ENCODE measurements at regions not wholly inside any gene's neighbourhood (a gene's known extent, or its start where the extent isn't known, plus 50 kb on each side); places are given as distances from the start of the nearest gene placed in this dataset.
"Not testable (repeated sequence)": the region's sequence is repeated elsewhere in the genome, so short reads cannot be mapped to it uniquely, and the experiment has no call there.

DNA sequence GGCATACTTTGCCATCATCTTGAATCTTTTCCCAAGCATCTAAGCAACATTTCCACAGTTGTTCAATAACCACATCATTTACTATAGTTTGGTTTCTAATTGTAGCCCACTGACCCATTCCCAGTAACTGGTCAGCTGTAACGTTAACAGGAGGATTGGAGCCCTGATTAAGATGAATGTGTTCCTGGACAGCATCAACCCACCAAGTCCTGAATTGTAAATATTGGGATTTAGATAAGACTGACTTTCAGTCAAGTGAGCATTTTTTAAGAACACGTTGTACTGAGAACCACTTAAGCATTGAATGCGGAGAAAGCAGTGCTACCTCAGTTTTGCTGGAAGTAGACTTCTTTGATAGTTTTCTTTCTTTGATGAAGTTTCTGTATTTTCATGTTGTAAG lies 53.3 kb upstream of the ARL4D start:
- H3K36me3 ChIP-seq (ENCODE audit: insufficient read depth, low read length), result peaks cover 38% of the 10 kb centered on the region
- peaks cover 41% of the 10 kb centered on the region for H3K79me2 ChIP-seq (ENCODE audit: control insufficient read depth, insufficient read depth, low read length, unreplicated experiment)
- H3K4me1 ChIP-seq (ENCODE audit: control insufficient read depth, insufficient read depth, low read length, unreplicated experiment), result peaks cover 32% of the 10 kb centered on the region
- H3K27me3 ChIP-seq (ENCODE audit: insufficient read depth, low read length); H3K4me3 ChIP-seq (ENCODE audit: low read depth, low read length); H3K27ac ChIP-seq (ENCODE audit: low read depth, low read length); H2AFZ ChIP-seq (ENCODE audit: low read length, unreplicated experiment): not testable (repeated sequence)

DNA sequence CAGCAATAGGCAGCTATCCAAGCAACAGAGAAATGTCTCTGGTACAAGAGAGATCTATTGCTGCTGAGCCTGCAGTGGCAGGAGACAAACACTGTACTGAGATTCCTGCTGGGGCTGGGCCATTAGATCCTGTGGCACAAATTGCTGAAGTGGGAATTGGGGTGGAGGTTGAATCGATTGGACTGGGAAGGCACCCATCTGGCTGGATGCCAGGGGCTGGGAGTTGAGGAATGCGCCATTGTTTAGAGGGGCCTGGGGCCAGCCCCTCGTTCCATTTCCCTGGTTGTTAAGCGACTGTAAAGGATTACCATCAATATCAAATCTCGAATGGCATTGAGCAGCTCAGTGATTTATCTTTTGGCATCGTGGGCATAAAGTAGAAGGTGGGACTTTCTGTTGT lies 54.1 kb upstream of the ARL4D start:
- H3K4me1 ChIP-seq (ENCODE audit: control insufficient read depth, insufficient read depth, low read length, unreplicated experiment), result peaks cover 32% of the 10 kb centered on the region
- no peak overlapping the region for H2AFZ ChIP-seq (ENCODE audit: low read length, unreplicated experiment)
- no peak overlapping the region for H3K4me3 ChIP-seq (ENCODE audit: low read depth, low read length)
- no peak overlapping the region for H3K27ac ChIP-seq (ENCODE audit: low read depth, low read length)
- no peaks in the 10 kb centered on the region for H3K27me3 ChIP-seq (ENCODE audit: insufficient read depth, low read length)
- H3K36me3 ChIP-seq (ENCODE audit: insufficient read depth, low read length), result peaks cover 38% of the 10 kb centered on the region
- H3K79me2 ChIP-seq (ENCODE audit: control insufficient read depth, insufficient read depth, low read length, unreplicated experiment), result peaks cover 36% of the 10 kb centered on the region

GRCh38 chr17:43342589-43342890 lies 56.3 kb upstream of the ARL4D start:
- Histone ChIP-seq H3K27me3 (ENCODE audit: insufficient read depth, low read length) (no peaks in the 10 kb centered on the region), H3K4me1 (ENCODE audit: control insufficient read depth, insufficient read depth, low read length, unreplicated experiment) (peaks cover 32% of the 10 kb centered on the region), H3K79me2 (ENCODE audit: control insufficient read depth, insufficient read depth, low read length, unreplicated experiment) (peaks cover 31% of the 10 kb centered on the region), H3K36me3 (ENCODE audit: insufficient read depth, low read length) (peaks cover 20% of the 10 kb centered on the region), H3K4me3 (ENCODE audit: low read depth, low read length) (no peak overlapping the region), H3K27ac (ENCODE audit: low read depth, low read length) (peak overlapping the region; percentile 22; the same call in 1 of the 2 replicates), H2AFZ (ENCODE audit: low read length, unreplicated experiment) (no peak overlapping the region)

DNA sequence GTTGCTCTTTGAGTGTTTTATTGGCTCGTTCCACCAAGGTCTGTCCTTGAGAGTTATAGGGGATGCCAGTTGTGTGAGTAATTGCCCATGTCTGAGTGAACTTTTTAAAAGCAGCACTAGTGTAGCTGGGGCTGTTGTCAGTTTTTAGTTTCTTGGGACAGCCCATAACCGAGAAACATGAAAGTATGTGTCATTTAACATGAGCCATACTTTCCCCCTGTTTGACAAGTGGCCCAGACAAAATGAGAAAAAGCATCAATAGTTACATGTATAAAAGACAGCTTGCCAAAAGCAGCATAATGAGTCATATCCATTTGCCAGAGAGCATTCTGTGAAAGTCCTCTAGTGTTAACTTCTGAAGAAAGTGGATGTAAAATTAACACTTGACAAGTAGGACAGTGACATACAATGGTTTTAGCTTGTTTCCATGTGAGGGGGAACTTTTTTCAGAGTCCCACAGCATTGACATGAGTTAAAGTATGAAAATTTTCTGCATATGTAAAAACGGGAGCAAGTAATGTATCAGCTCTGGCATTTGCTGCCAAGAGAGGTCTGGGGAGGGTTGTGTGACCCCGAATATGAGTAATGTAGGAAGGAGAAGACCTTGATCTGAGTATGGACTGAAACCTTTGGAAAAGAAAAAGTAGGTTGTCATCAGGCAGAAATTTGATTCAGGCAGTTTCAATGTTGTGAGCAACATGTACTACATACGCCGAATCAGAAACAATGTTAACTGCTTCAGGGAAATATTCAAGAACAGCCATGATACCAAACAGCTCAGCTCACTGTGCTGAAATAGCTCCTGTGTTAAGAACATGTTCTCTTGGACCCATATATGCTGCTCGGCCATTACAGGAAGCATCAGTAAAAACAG lies 56.8 kb upstream of the ARL4D start:
- Histone ChIP-seq H3K4me1 (ENCODE audit: control insufficient read depth, insufficient read depth, low read length, unreplicated experiment) (peaks cover 32% of the 10 kb centered on the region), H3K27ac (ENCODE audit: low read depth, low read length) (peak overlapping the region; percentile 22), H3K4me3 (ENCODE audit: low read depth, low read length) (no peak overlapping the region), H3K27me3 (ENCODE audit: insufficient read depth, low read length) (no peaks in the 10 kb centered on the region), H2AFZ (ENCODE audit: low read length, unreplicated experiment) (no peak overlapping the region), H3K36me3 (ENCODE audit: insufficient read depth, low read length) (peaks cover 15% of the 10 kb centered on the region), H3K79me2 (ENCODE audit: control insufficient read depth, insufficient read depth, low read length, unreplicated experiment) (peaks cover 30% of the 10 kb centered on the region)

DNA sequence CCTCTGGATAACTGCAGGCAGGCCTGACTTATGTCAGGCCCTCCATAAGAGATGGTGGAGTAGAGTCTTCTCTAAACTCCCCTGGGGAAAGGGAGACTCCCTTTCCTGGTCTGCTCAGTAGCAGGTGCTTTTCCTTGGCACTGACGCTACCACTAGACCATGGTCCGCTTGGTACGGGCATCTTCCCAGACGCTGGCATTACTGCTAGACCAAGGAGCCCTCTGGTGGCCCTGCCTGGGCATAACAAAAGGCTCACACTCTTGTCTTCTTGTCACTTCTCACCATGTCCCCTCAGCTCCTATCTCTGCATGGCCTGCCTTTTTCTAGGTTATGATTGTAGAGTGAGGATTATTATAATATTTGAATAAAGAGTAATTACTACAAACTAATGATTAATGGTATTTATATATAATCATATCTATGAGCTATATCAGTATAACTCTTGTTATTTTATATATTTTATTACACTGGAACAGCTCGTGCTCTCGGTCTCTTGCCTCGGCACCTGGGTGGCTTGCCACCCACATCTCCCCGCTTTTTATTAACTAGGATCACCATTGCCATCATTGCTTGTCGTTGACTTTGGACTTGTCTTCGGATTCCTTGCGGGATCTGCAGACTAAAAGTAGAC lies 59.8 kb upstream of the ARL4D start:
- Histone ChIP-seq H3K27ac (ENCODE audit: low read depth, low read length) (no peak overlapping the region), H3K4me1 (ENCODE audit: control insufficient read depth, insufficient read depth, low read length, unreplicated experiment) (peaks cover 30% of the 10 kb centered on the region), H3K4me3 (ENCODE audit: low read depth, low read length) (no peak overlapping the region), H3K27me3 (ENCODE audit: insufficient read depth, low read length) (no peaks in the 10 kb centered on the region), H3K36me3 (ENCODE audit: insufficient read depth, low read length) (peaks cover 5% of the 10 kb centered on the region; the same call in 1 of the 2 replicates), H2AFZ (ENCODE audit: low read length, unreplicated experiment) (no peak overlapping the region), H3K79me2 (ENCODE audit: control insufficient read depth, insufficient read depth, low read length, unreplicated experiment) (peaks cover 13% of the 10 kb centered on the region)

DNA sequence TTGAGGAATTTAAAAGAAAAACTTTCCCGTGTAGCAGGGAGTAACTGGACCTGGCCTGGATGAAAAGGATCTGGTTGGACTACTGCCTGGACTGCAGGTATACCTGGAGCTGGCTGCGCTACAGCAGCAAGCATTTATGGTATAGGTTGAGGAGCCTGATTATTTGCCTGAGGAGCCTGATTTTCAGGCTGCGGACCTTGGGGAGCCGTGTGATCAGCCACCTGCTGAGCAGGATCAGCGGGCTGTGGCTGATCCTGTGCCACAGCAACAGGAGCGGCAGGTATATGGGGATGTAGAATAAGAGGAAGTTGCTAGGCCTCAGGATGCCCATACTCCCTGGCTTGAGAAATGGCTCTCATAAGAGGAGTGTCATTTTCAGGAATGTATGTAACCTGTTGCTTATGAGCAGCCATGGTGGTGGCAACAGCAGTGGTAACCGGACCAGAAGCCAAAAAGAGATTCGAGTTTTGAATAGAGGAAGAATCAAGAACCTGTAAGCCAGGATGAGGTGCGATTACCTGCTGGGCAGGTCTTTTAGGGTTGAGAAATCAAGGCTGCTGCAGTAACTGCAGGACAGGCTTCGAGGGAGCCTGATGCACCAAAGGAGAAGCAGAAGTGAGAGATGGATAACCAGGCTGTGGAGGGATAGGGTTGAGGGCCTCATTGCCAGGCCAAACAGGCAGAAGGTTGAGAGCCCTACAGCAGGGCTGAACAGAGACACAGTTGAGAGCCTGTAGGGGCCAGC lies 60.9 kb upstream of the ARL4D start:
- Histone ChIP-seq H3K27ac (ENCODE audit: low read depth, low read length) (no peak overlapping the region), H3K4me3 (ENCODE audit: low read depth, low read length) (no peak overlapping the region), H3K4me1 (ENCODE audit: control insufficient read depth, insufficient read depth, low read length, unreplicated experiment) (peaks cover 25% of the 10 kb centered on the region), H3K27me3 (ENCODE audit: insufficient read depth, low read length) (no peaks in the 10 kb centered on the region), H3K79me2 (ENCODE audit: control insufficient read depth, insufficient read depth, low read length, unreplicated experiment) (peaks cover 6% of the 10 kb centered on the region), H2AFZ (ENCODE audit: low read length, unreplicated experiment) (no peak overlapping the region), H3K36me3 (ENCODE audit: insufficient read depth, low read length) (peaks cover 5% of the 10 kb centered on the region; the same call in 1 of the 2 replicates)

DNA sequence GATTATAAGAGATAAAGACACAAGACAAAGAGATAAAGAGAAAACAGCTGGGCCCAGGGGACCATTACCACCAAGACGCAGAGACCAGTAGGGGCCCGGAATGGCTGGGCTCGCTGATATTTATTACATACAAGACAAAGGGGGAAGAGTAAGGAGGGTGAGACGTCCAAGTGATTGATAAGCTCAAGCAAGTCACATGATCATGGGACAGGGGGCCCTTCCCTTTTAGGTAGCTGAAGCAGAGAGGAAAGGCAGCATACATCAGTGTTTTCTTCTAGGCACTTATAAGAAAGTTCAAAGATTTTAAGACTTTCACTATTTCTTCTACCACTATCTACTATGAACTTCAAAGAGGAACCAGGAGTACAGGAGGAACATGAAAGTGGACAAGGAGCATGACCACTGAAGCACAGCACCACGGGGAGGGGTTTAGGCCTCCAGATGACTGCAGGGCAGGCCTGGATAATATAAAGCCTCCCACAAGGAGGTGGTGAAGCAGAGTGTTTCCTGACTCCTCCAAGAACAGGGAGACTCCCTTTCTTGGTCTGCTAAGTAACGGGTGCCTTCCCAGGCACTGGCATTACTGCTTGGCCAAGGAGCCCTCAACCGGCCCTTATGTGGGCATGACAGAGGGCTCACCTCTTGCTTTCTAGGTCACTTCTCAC lies 63.9 kb upstream of the ARL4D start:
- H3K27ac ChIP-seq (ENCODE audit: low read depth, low read length), result no peak overlapping the region
- no peak overlapping the region for H2AFZ ChIP-seq (ENCODE audit: low read length, unreplicated experiment)
- no peaks in the 10 kb centered on the region for H3K36me3 ChIP-seq (ENCODE audit: insufficient read depth, low read length)
- H3K4me1 ChIP-seq (ENCODE audit: control insufficient read depth, insufficient read depth, low read length, unreplicated experiment), result peaks cover 6% of the 10 kb centered on the region
- no peaks in the 10 kb centered on the region for H3K79me2 ChIP-seq (ENCODE audit: control insufficient read depth, insufficient read depth, low read length, unreplicated experiment)
- H3K27me3 ChIP-seq (ENCODE audit: insufficient read depth, low read length), result no peaks in the 10 kb centered on the region
- H3K4me3 ChIP-seq (ENCODE audit: low read depth, low read length), result no peak overlapping the region

DNA sequence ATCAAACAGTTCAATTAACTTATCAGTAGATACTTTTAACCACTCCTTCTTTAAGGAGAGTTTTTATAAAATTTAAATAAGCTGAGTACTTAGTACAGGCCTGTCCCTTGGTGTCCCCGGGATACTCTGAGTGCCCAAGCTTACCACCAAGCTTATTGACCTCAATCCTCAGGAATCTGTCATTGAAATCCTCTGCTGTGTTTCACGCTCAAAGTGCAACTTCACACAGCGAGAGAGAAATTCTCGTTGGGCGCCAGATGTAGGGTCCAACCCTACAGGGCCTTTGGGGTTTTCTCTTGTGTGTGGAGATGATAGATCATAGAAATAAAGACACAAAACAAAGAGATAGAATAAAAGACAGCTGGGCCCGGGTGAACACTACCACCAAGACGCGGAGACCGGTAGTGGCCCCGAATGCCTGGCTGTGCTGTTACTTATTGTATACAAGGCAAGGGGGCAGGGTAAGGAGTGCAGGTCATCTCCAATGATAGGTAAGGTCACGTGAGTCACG lies 65.3 kb upstream of the ARL4D start:
- H3K36me3 ChIP-seq (ENCODE audit: insufficient read depth, low read length), result no peaks in the 10 kb centered on the region
- no peak overlapping the region for H2AFZ ChIP-seq (ENCODE audit: low read length, unreplicated experiment)
- no peaks in the 10 kb centered on the region for H3K79me2 ChIP-seq (ENCODE audit: control insufficient read depth, insufficient read depth, low read length, unreplicated experiment)
- no peak overlapping the region for H3K4me3 ChIP-seq (ENCODE audit: low read depth, low read length)
- no peaks in the 10 kb centered on the region for H3K27me3 ChIP-seq (ENCODE audit: insufficient read depth, low read length)
- H3K27ac ChIP-seq (ENCODE audit: low read depth, low read length), result no peak overlapping the region
- H3K4me1 ChIP-seq (ENCODE audit: control insufficient read depth, insufficient read depth, low read length, unreplicated experiment), result peaks cover 6% of the 10 kb centered on the region

DNA sequence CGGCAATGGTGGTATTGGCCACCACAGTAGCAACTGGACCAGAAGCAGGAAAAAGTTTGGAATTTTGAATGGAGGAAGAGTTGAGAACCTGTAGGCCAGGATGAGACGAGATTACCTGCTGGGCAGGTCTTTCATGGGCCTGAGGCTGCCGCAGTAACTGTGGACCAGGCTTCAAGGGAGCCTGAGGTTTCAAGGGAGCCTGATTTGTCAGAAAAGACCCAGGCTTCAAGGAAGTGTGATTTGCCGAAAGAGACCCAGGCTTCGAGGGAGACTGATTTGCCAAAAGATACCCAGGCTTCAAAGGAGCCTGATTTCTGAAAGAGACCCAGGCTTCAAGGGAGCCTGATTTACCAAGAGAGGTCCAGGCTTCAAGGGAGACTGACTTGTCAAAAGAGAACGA lies 66.6 kb upstream of the ARL4D start:
- Histone ChIP-seq H2AFZ (ENCODE audit: low read length, unreplicated experiment) (no peak overlapping the region), H3K4me3 (ENCODE audit: low read depth, low read length) (no peak overlapping the region), H3K27me3 (ENCODE audit: insufficient read depth, low read length) (no peaks in the 10 kb centered on the region), H3K4me1 (ENCODE audit: control insufficient read depth, insufficient read depth, low read length, unreplicated experiment) (peaks cover 15% of the 10 kb centered on the region), H3K79me2 (ENCODE audit: control insufficient read depth, insufficient read depth, low read length, unreplicated experiment) (no peaks in the 10 kb centered on the region), H3K27ac (ENCODE audit: low read depth, low read length) (no peak overlapping the region), H3K36me3 (ENCODE audit: insufficient read depth, low read length) (no peaks in the 10 kb centered on the region)

DNA sequence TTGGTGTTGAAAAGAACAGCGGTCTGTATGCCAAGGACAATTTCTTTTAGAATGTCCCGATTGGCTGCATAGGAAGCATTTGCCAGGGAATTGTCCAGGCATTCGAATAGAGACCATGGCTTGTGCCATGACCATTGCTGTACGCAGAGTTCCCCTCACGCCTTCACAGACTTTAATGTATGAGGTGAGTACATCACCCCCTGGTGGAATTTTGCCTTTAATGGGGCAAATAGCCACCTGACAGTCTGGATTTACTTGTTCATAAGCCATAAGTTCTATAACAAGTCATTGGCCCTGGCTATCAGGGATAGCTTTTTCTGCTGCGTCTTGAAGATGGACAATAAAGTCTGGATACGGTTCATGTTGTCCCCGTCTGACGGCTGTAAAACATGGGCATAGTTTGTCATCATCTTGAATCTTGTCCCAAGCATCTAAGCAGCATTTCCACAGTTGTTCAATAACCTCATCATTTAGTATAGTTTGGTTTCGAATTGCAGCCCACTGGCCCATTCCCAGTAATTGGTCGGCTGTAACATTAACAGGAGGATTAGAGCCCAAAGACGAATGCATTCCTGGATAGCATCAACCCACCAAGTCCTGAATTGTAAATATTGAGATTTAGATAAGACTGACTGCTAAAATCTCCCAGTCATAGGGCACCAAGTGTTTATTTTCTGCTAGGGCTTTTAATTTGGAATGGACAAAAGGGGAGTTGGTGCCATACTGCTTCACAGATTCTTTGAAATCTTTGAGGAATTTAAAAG lies 67.7 kb upstream of the ARL4D start:
- Histone ChIP-seq H2AFZ (ENCODE audit: low read length, unreplicated experiment) (no peak overlapping the region), H3K4me1 (ENCODE audit: control insufficient read depth, insufficient read depth, low read length, unreplicated experiment) (peaks cover 18% of the 10 kb centered on the region), H3K27me3 (ENCODE audit: insufficient read depth, low read length) (no peaks in the 10 kb centered on the region), H3K27ac (ENCODE audit: low read depth, low read length) (no peak overlapping the region), H3K4me3 (ENCODE audit: low read depth, low read length) (no peak overlapping the region), H3K79me2 (ENCODE audit: control insufficient read depth, insufficient read depth, low read length, unreplicated experiment) (no peaks in the 10 kb centered on the region), H3K36me3 (ENCODE audit: insufficient read depth, low read length) (no peaks in the 10 kb centered on the region)
